Smooth muscle cell (in vitro differentiated cells): ENCODE measurements at regions not wholly inside any gene's neighbourhood (a gene's known extent, or its start where the extent isn't known, plus 50 kb on each side); places are given as distances from the start of the nearest gene placed in this dataset.
A peak's percentile ranks its signal among the peaks of the same experiment; 100 is the strongest.

ENCODE experiments used
- DNase-seq: peaks from one replicate; lab custom pipeline; 2025; ENCODE audit not compliant: unreplicated experiment; lab: John Stamatoyannopoulos, UW
- H2AFZ ChIP-seq: fragments of 200-600 bp; sonication (generic); 2 replicates; pipeline ENCODE4 v1.6.0; 2016; ENCODE audit warnings: antibody characterized with exemption, low read depth, mild to moderate bottlenecking
- H3F3A ChIP-seq: fragments of 200-600 bp; sonication (generic); 2 replicates; pipeline ENCODE4 v1.6.0; 2017; ENCODE audit warnings: antibody characterized with exemption, low read depth
- H3K27ac ChIP-seq: fragments of 200-600 bp; sonication (generic); 2 replicates; pipeline ENCODE4 v1.5.1; 2016; ENCODE audit warnings: low read depth, mild to moderate bottlenecking
- H3K27me3 ChIP-seq: fragments of 200-600 bp; sonication (generic); 2 replicates; pipeline ENCODE4 v1.6.1; 2016; ENCODE audit warnings: low read depth, mild to moderate bottlenecking
- H3K36me3 ChIP-seq: fragments of 200-600 bp; sonication (generic); 2 replicates; pipeline ENCODE4 v1.5.1; 2016; ENCODE audit warnings: low read depth
- H3K4me1 ChIP-seq: fragments of 200-600 bp; sonication (generic); 2 replicates; pipeline ENCODE4 v1.5.1; 2016; ENCODE audit warnings: low read depth
- H3K4me2 ChIP-seq: fragments of 200-600 bp; sonication (generic); 2 replicates; pipeline ENCODE4 v1.6.0; 2016; ENCODE audit warnings: mild to moderate bottlenecking
- H3K4me3 ChIP-seq: fragments of 200-600 bp; sonication (generic); 2 replicates; pipeline ENCODE4 v1.5.1; 2016; ENCODE audit warnings: mild to moderate bottlenecking
- H3K79me2 ChIP-seq: fragments of 200-600 bp; sonication (generic); 2 replicates; pipeline ENCODE4 v1.6.0; 2016; ENCODE audit warnings: low read depth, mild to moderate bottlenecking
- H3K9ac ChIP-seq: fragments of 200-600 bp; sonication (generic); 2 replicates; pipeline ENCODE4 v1.6.0; 2016; ENCODE audit warnings: low read depth
- H3K9me3 ChIP-seq: fragments of 200-600 bp; sonication (generic); replicated peaks from 2 replicates; pipeline ENCODE4 v1.5.1; 2016; ENCODE audit warnings: low read depth
- H4K20me1 ChIP-seq: fragments of 200-600 bp; sonication (generic); 2 replicates; pipeline ENCODE4 v1.6.0; 2016; ENCODE audit warnings: low read depth
- whole genome bisulfite sequencing: methylation state at CpG from one replicate; pipeline ENCODE4 v1.1.7; 2016; ENCODE audit warnings: low lambda C conversion rate; 5-methylcytosine and 5-hydroxymethylcytosine counted together
- TF ChIP-seq, protein P1 (sequence below): fragments of 200-600 bp; sonication (generic); IDR thresholded peaks from 2 replicates; pipeline ENCODE4 v1.5.1; 2017; ENCODE audit warnings: borderline replicate concordance, mild to moderate bottlenecking, antibody characterized with exemption; ENCODE audit not compliant: insufficient read depth, poor library complexity, severe bottlenecking

- DNase-seq = no peak
- Histone ChIP-seq H4K20me1 (no peaks in the 10 kb centered on the region), H3K4me2 (no peak overlapping the region), H3K9ac (no peak overlapping the region), H3K27ac (peak overlapping the region; percentile 53), H3K9me3 (no peaks in the 10 kb centered on the region), H3K27me3 (no peaks in the 10 kb centered on the region), H2AFZ (no peak overlapping the region), H3K4me3 (no peak overlapping the region), H3K79me2 (no peaks in the 10 kb centered on the region), H3F3A (no peaks in the 10 kb centered on the region), H3K4me1 (no peaks in the 10 kb centered on the region), H3K36me3 (no peaks in the 10 kb centered on the region)
- TF ChIP-seq, protein P1, sequence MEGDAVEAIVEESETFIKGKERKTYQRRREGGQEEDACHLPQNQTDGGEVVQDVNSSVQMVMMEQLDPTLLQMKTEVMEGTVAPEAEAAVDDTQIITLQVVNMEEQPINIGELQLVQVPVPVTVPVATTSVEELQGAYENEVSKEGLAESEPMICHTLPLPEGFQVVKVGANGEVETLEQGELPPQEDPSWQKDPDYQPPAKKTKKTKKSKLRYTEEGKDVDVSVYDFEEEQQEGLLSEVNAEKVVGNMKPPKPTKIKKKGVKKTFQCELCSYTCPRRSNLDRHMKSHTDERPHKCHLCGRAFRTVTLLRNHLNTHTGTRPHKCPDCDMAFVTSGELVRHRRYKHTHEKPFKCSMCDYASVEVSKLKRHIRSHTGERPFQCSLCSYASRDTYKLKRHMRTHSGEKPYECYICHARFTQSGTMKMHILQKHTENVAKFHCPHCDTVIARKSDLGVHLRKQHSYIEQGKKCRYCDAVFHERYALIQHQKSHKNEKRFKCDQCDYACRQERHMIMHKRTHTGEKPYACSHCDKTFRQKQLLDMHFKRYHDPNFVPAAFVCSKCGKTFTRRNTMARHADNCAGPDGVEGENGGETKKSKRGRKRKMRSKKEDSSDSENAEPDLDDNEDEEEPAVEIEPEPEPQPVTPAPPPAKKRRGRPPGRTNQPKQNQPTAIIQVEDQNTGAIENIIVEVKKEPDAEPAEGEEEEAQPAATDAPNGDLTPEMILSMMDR = no peak
- WGBS = 88% methylated on average over 4 of the region's 4 CpGs
Measured at GRCh38 chr4:14888790-14889572, 113.3 kb upstream of the CPEB2 start.

- TF ChIP-seq, protein P1 = no peak
- no peaks in the 10 kb centered on the region for H3K79me2 ChIP-seq
- H3K27me3 ChIP-seq = peaks cover 5% of the 10 kb centered on the region
- H4K20me1 ChIP-seq = no peaks in the 10 kb centered on the region
- H3K9me3 ChIP-seq = no peaks in the 10 kb centered on the region
- no peak overlapping the region for H3K4me2 ChIP-seq
- no peak overlapping the region for H3K4me3 ChIP-seq
- no peak for DNase-seq
- H3K27ac ChIP-seq = no peak overlapping the region
- no peaks in the 10 kb centered on the region for H3F3A ChIP-seq
- H3K36me3 ChIP-seq = no peaks in the 10 kb centered on the region
- no peak overlapping the region for H3K9ac ChIP-seq
- WGBS = 90% methylated on average over 3 of the region's 3 CpGs
- H2AFZ ChIP-seq = no peak overlapping the region
- H3K4me1 ChIP-seq = no peaks in the 10 kb centered on the region
Measured at GRCh38 chr4:14892563-14892962, 109.7 kb upstream of the CPEB2 start.

DNA sequence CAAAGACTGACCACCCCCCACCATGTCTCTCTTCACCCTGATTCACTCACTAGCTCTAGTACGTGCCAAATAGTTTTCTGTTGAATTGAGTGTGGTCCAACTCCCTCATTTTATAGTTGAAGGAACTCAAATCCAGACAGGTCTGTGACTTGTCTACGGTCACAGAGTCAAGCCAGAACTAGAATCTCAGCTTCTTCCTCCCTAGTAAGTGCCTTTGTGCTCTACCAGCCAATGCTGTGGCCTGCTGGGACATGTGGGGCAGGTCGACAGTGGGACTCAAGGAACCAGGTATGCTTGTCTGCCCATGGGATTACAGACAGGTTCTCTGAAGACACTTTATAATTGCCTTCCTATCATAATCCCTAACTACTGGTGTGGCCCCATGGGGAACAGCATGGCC is 108.6 kb upstream of the CPEB2 start:
- H3K79me2 ChIP-seq = no peaks in the 10 kb centered on the region
- no peak overlapping the region for H2AFZ ChIP-seq
- H3K4me1 ChIP-seq = no peaks in the 10 kb centered on the region
- H3K36me3 ChIP-seq = no peaks in the 10 kb centered on the region
- WGBS = 76% methylated on average over 3 of the region's 3 CpGs
- DNase-seq = no peak
- TF ChIP-seq, protein P1 = no peak
- H3K9ac ChIP-seq = no peak overlapping the region
- peaks cover 5% of the 10 kb centered on the region for H3K27me3 ChIP-seq
- H3F3A ChIP-seq = no peaks in the 10 kb centered on the region
- no peak overlapping the region for H3K4me2 ChIP-seq
- H3K4me3 ChIP-seq = no peak overlapping the region
- H3K27ac ChIP-seq = no peak overlapping the region
- no peaks in the 10 kb centered on the region for H4K20me1 ChIP-seq
- H3K9me3 ChIP-seq = no peaks in the 10 kb centered on the region
